HG03139 (cell line): ENCODE measurements at regions not wholly inside any gene's neighbourhood (a gene's known extent, or its start where the extent isn't known, plus 50 kb on each side); places are given as distances from the start of the nearest gene placed in this dataset.
"Not testable (repeated sequence)": the region's sequence is repeated elsewhere in the genome, so short reads cannot be mapped to it uniquely, and the experiment has no call there.

Experiments
- ATAC-seq: cut with Tn5 transposase; IDR thresholded peaks from one replicate; pipeline ENCODE4 v1.9.1; 2021; ENCODE audit not compliant: unreplicated experiment

DNA sequence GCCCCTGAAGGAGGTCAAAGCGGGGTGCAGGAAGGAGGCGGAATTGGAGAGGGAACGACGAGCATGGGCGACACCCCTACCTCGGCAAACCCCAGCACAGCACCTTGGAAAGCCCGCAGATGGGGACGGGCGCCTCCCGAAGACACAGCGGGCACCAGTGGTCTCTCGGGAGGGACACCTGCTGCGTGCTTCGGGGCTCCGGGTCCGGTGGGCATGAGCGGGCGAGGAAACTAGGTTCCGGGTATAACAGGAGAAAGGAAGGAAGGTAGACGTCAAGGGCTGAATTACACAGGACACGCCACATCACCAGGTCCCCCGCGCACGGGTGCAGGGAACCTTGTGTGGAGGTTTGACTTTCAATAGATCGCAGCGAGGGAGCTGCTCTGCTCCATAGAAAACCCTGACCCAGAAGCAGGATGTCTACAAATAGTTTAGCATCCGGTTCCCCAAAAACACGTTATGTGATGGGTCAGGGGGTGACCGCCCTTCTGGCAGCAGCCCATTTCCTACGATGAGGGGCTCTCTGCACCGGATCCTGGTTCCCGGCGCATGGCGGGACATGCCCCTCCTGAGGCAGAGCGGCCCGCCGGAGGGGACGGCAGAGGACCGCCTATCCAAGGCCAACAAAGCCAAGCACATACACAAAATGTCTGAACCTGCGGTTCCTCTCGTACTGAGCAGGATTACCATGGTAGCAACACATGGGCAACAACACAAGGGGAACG lies 196.9 kb downstream of the ALG10 start:
- peak; percentile 14 for ATAC-seq

DNA sequence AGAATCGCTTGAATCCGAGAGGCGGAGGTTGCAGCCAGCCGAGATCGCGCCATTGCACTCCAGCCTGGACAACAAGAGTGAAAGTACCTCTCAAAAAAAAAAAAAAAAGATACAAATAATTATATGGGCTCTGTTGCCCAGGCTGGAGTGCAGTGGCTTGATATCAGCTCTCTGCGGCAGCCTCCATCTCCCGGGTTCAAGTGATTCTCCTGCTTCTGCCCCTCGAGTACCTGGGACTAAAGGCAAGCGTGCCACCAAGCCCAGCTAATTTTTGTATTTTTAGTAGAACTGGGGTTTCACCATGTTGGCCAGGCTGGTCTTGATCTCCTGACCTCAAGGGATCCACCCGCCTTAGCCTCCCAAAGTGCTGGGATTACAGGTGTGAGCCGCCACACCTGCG lies 197.8 kb downstream of the ALG10 start:
- ATAC-seq, result not testable (repeated sequence)

DNA sequence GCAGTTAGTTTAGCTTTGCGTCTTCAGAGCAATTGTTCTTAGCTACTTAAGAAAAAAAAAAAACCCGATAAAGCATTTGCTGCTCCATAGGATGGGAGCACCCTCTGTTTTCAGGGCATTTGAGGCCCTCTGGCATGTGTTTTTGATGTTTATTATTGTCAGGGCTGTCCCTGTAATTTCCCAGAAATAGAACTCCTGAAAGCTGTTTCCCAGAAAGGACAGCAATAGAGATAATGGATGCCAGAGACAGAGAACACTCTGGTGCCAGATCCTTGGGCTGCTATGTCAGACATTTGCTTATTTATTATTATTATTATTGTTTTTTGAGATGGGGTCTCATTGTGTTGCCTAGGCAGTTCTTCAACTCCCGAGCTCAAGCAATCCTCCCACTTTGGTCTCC lies 201.3 kb downstream of the ALG10 start:
- no peak for ATAC-seq

DNA sequence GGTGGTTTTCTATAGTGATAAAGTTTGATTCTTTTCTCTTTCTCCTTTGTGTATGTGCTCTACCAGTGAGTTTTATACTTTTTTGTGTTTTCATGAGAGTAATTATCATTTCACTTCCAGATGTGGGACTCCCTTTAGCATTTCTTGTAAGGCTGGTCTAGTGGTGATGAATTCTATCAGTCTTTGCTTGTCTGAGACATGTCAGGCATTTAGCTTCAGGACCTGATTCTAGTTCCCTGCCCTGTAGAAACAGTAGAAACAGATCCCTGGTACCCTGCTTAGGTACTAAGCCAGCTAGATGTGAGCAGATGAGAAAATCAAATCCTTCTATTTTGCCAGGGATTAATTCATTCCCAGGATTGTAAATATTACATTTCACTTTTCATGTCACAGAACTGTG lies 203.7 kb downstream of the ALG10 start:
- ATAC-seq, result not testable (repeated sequence)

DNA sequence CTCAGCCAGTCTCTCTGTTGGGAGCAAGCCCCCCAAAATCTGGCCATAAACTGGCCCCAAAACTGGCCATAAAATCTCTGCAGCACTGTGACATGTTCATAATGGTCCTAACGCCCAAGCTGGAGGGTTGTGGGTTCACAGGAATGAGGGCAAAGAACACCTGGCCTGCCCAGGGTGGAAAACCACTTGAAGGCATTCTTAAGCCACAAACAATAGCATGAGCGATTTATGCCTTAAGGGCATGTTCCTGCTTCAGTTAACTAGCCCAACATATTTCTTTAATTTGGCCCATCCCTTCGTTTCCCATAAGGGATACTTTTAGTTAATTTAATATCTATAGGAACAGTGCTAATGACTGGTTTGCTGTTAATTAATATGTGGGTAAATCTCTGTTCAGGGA lies 205.8 kb downstream of the ALG10 start:
- ATAC-seq, result not testable (repeated sequence)

DNA sequence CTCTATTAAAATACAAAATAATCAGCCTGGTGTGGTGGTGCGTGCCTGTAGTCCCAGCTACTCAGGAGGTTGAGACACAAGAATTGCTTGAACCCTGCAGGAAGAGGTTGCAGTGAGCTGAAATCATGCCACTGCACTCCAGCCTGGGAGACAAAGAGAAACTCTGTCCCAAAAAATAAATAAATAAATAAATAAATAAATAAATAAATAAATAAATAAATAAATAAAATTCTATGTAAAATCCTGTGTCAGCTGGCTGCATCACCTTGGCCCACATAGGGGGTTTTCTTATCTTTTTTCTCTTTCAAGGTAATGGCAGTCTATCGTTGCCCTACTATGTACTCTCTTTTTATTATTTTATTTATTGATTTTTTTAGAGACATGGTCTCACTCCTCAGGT lies 206.7 kb downstream of the ALG10 start:
- not testable (repeated sequence) for ATAC-seq

DNA sequence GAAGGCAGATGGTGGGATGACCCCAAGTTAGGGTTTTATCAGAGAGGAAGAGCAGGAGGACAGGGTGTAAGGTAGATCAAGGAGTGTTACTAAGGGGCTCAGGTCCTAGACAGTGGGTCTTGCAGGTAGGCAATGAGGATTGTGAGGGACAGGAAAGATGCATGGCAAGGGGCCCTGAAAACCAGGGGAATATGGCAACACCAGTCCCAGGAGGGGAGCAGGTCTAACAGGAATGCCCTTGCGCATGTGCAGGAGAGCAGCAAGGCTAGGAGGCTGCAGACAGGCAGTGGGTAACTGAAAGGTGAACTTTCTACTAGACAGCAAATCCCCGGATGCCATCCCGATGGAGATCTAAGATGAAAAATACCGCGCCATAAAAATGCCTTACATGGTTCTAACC lies 211.3 kb downstream of the ALG10 start:
- ATAC-seq, result no peak

DNA sequence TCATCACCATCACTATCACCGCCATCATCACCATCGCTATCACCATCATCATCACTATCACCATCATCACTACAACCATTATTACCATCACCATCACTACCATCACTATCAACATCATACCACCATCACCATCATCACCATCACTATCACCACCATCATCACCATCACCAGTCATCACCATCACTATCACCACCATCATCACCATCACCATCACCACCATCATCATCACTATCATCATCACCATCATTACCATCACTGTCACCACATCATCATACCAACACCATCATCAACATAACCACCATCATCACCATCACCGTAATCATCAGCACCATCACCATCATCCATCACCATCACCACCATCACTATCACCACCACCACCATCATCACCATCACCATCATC lies 213.8 kb downstream of the ALG10 start:
- ATAC-seq, result no peak

DNA sequence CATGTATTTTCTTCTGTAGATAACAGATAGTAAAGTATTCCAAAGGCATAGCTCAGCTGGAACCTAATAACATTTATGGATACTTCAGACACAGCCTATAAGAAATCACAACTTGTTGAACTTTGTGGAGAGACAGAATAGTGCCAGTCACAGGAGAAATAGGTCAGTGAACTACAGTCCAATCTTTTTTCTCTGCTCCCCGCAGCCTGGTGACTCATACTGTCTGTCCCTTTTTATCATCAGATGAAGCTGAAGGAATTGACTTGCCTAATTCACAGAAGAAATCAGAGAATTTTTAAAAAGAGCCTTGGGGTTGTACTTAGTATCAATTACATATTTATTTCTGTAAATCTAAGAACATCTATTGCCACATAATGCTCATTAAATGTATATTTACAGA lies 222.3 kb downstream of the ALG10 start:
- ATAC-seq, result no peak

DNA sequence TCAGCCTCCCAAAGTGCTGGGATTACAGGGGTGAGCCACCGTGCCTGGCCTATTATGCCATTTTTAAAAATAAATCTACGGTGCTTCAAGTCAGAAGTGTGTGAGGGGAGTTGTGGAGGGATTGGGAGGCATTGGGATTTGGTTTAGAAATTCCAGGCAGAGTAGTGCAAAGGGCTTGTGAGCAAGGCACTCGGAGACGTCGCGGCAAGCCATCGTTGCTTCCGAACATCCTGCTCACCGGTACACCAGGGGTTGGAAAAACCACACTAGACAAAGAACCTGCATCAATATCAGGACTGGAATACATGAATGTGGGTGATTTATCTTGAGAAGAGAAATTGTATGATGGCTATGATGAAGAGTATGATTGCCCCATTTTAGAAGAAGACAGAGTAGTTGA lies 227.0 kb downstream of the ALG10 start:
- no peak for ATAC-seq

DNA sequence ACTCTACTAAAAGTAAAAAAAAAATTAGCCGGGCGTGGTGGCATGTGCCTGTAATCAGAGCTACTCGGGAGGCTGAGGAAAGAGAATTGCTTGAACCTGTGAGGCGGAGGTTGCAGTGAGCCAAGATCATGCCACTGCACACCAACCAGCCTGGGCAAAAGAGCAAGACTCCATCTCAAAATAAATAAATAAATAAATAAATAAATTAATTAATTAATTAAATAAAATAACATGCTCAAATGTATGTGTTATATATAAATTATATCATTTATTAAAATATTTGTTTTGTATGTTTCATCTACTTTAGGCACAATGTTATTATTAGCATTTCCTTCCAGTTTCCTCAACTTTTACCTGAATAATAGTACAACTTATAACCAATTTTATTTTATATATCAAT lies 229.6 kb downstream of the ALG10 start:
- not testable (repeated sequence) for ATAC-seq

DNA sequence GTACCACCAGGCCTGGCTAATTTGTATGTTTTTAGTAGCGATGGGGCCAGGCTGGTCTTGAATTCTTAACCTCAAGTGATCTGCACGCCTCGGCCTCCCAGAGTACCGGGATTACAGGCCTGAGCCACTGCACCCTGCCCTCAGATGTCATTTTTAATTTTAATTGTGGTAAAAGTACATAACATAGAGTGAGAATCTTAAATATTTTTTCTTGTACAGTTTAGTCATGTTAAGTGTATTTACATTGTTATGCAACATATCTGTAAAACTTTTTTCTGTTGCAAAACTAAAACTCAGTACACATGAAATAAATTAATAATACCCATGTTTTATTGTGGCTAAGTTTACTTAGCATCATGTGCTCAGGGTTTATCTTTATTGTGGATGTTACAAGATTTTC lies 231.4 kb downstream of the ALG10 start:
- ATAC-seq, result no peak

DNA sequence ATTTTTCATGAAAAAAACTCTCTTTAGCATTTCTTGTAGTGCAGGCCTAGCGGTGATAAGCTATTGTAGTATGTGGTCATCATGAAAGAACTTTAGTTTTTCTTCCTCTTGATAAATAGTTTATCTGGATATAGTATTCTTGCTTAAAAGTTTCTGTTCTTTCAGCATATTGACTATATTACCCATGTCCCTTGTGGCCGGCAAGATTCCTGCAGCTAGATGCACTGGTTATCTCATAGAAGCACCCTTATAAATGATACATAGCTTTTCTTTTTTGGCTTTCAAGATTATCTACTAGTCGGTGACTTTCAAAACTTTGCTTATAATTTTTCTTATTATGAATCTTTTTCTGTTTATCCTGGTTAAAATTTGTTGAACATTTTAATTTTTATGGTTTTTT lies 234.8 kb downstream of the ALG10 start:
- no peak for ATAC-seq

DNA sequence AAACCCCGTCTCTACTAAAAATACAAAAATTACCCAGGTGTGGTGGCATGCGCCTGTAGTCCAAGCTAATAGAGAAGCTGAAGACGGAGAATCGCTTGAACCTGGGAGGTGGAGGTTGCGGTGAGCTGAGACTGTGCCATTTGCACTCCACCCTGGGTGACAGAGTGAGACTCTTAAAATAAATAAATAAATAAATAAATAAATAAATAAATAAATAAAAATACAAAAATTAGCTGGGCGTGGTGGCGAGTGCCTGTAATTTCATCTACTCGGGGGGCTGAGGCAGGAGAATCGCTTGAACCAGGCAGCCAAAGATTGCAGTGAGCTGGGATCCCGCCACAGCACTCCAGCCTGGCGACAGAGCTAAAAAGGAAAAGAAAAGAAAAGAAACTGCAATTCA lies 239.8 kb downstream of the ALG10 start:
- not testable (repeated sequence) for ATAC-seq

DNA sequence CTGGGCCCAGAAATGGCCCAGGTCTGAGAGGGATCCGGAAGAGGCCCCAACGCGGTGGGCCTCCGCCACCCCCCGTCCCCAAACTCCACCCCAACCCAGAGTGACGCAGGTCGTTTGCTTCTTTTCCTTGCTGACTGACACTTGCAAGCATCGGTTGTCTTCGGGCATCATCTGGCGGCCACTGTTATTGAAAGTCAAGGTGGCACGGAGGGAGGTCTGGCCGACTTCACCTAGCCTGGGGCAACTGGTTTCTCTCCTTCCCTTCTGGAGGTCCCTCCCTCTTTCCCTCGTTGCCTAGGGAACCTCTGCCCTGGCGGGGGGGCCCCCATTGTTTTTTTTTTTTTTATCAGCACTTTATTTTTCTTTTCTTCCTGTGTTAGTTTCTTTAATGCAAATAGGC lies 241.8 kb downstream of the ALG10 start:
- ATAC-seq, result no peak

DNA sequence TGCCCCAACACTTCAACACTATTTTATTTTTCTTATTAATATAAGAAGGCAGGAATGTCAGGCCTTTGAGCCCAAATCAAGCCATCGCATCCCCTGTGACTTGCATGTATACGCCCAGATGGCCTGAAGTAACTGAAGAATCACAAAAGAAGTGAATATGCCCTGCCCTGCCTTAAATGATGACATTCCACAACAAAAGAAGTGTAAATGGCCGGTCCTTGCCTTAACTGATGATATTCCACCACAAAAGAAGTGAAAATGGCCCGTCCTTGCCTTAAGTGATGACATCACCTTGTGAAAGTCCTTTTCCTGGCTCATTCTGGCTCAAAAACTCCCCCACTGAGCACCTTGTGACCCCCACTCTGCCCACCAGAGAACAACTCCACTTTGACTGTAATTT lies 251.4 kb downstream of the ALG10 start:
- not testable (repeated sequence) for ATAC-seq

DNA sequence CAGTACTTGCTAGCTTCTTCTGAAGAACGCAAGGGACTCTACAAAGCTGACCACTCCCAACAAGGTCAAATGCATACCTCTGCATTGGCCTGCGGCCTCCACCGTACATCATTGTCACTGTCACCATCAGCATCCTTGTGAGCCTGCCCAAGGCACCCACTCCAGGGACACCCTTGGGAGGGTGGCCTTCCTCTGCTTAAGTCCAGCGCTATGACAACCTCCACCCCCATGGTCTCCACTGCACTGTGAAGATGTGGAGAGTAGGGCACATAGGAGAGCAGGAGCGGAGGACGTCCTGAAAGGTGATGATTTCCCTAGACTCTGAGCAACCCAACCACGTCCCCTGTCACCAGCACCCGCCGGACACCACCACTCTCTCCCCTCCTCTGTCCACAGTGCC lies 252.8 kb downstream of the ALG10 start:
- ATAC-seq, result no peak

DNA sequence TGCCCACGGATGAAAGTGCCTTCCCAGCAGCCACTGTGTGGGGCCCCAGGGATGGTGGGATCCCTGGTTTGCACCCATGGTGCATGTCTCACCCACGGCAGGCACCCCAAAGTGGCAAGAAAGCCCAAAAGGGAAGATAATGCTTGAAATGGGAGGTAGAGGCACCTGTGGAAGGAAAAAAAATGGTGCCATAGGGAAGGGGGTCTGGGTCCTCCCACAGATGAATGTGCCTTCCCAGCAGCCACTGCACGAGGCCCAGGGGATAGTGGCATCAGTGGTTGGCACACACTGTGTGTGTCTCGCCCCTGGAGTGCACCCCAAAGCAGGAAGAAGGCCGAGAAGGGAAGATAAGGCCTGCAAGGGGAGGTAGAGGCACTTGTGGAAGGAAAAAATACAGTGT lies 264.2 kb downstream of the ALG10 start:
- no peak for ATAC-seq

DNA sequence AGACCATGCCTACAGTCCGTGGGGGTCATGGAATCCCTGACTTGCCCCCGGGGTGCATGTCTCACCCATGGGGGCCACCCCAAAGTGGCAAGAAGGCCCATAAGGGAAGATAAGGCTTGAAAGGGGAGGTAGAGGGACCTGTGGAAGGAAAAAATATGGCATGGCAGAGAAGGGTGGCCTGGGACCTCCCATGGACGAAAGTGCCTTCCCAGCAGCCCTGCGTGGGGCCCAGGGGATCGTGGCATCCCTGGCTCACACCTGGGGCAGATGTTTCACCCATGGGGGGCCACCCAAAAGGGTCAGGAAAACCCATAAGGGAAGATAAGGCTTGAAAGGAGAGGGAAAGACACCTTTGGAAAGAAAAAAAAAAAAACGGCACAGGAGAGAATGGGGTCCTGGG lies 264.6 kb downstream of the ALG10 start:
- no peak for ATAC-seq

DNA sequence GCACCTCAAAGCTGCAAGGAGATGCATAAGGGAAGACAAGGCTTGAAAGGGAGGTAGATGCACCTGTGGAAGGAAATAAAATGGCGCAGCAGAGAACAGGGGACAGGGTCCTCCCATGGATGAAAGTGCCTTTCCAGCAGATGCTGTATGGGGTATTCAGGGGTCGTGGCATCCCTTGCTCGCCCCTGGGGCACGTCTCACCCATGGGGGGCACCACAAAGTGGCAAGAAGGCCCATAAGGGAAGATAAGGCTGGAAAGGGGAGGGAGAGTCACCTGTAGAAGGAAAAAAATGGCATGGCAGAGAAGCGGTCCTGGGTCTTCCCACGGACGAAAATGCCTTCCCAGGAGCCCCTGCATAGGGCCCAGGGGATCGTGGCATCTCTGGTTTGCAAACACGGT lies 265.1 kb downstream of the ALG10 start:
- no peak for ATAC-seq

DNA sequence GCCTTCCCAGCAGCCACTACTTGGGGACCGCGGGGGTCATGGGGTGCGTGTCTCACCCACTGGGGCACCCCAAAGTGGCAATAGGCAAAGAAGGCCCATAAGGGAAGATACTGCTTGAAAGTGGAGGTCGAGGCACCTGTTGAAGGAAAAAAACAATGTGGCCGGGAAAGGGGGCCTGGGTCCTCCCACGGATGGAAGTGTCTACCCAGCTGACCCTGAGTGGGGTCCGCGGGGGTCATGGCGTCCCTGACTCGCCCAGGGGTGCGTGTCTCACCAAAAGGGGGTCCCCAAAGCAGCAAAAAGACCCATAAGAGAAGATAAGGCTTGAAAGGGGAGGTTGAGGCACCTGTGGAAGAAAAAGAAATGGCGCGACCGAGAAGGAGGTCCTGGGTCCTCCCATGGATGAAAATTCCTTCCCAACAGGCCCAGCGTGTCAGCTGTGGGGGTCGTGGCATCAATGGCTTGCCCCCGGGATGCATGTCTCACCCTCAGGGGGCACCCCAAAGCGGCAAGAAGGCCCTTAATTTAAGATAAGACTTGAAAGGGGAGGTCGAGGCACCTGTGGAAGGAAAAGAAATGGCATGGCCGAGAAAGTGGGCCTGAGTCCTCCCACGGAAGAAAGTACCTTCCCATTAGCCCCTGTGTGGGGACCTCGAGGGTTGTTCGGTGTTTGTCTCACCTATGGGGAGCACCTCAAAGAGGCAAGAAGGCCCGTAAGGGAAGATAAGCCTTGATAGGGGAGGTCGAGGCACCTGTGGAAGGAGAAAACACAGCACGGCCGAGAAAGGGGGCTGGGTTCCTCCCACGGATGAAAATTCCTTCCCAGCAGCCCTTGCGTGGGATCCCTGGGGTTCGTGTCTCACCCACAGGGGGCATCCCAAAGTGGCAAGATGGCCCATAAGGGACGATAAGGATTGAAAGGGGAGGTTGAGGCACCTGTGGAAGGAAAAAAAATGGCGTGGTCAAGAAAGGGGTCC lies 266.0 kb downstream of the ALG10 start:
- no peak for ATAC-seq

DNA sequence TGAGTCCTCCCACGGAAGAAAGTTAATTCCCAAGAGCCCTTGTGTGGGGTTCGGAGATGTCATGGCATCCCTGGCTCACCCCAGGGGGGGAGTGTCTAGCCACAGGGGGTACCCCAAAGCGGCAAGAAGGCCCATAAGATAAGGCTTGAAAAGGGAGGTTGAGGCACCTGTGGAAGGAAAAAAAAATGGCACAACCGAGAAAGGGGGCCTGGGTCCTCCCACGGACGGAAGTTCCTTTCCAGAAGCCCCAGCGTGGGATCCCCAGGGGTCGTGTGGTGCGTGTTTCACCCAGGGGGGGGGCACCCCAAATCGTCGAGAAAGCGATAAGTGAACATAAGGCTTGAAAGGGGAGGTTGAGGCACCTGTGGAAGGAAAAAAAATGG lies 266.7 kb downstream of the ALG10 start:
- no peak for ATAC-seq
